Endothelial cell of umbilical vein (primary cell): ENCODE measurements at regions not wholly inside any gene's neighbourhood (a gene's known extent, or its start where the extent isn't known, plus 50 kb on each side); places are given as distances from the start of the nearest gene placed in this dataset.

Source experiments
- EZH2 ChIP-seq: IDR thresholded peaks from 2 replicates; pipeline ENCODE4 v1.6.1; 2012; ENCODE audit warnings: borderline replicate concordance, low read depth, mild to moderate bottlenecking, moderate library complexity, low read length, inconsistent platforms; ENCODE audit not compliant: severe bottlenecking
- FOS ChIP-seq: IDR thresholded peaks from 2 replicates; pipeline ENCODE4 v1.6.1; 2011; ENCODE audit warnings: mild to moderate bottlenecking, low read length, moderate library complexity, borderline replicate concordance; ENCODE audit not compliant: insufficient read depth
- GATA2 ChIP-seq: IDR thresholded peaks from 2 replicates; pipeline ENCODE4 v1.7.0; 2011; ENCODE audit warnings: low read depth, mild to moderate bottlenecking, moderate library complexity, mixed read lengths, low read length; ENCODE audit not compliant: insufficient read length, insufficient read depth
- JUN ChIP-seq: IDR thresholded peaks from 2 replicates; pipeline ENCODE4 v1.6.1; 2011; ENCODE audit warnings: borderline replicate concordance, low read depth; ENCODE audit not compliant: insufficient read length, insufficient read depth
- MYC ChIP-seq: IDR thresholded peaks from one replicate; pipeline ENCODE4 v1.6.1; 2011; ENCODE audit warnings: mild to moderate bottlenecking, low read depth, low read length
- POLR2A ChIP-seq: IDR thresholded peaks from 2 replicates; pipeline ENCODE4 v1.6.1; 2012; ENCODE audit warnings: low read depth, mild to moderate bottlenecking, control low read depth, low read length
- POLR2AphosphoS5 ChIP-seq: IDR thresholded peaks from 2 replicates; pipeline ENCODE4 v1.6.1; 2012; ENCODE audit warnings: low read depth, mild to moderate bottlenecking, control low read depth, low read length, moderate library complexity; ENCODE audit not compliant: insufficient read depth
- TF ChIP-seq, protein P1 (sequence below), 2 donors: IDR thresholded peaks; 1 replicate in 1 of 2; 2 replicates in 1 of 2; pipeline ENCODE4 v1.5.1; 2011; ENCODE audit warnings: low read length in 2 of 2, mild to moderate bottlenecking in 2 of 2, moderate library complexity in 2 of 2, control low read depth in 1 of 2, inconsistent platforms in 1 of 2, low read depth in 1 of 2; ENCODE audit not compliant: insufficient read depth in 1 of 2; ENCODE audit errors: extremely low read depth in 1 of 2
- TF ChIP-seq, protein P2 (sequence below): IDR thresholded peaks from 2 replicates; pipeline ENCODE4 v1.6.1; 2011; ENCODE audit not compliant: insufficient read depth, insufficient read length

DNA sequence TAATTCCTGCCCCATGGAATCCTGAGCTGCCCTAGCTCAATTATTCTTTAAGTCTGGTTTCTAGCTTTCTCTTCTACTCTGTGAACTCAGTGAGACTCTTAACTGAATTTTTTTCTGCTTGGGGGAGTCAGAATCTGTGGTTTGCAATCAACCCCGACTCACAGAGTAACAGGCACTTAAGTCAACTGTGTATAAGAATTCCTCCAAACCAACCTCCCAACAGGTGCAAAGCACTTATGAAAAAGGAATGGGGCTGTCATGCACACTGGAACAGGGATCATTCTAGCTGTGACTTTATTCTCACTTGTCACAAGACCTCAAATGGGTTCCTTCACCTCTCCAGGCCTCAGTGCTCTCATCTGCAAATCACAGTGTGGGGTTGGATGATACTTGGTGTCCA lies 60.3 kb upstream of the SYT6 start:
- TF ChIP-seq, protein P1, sequence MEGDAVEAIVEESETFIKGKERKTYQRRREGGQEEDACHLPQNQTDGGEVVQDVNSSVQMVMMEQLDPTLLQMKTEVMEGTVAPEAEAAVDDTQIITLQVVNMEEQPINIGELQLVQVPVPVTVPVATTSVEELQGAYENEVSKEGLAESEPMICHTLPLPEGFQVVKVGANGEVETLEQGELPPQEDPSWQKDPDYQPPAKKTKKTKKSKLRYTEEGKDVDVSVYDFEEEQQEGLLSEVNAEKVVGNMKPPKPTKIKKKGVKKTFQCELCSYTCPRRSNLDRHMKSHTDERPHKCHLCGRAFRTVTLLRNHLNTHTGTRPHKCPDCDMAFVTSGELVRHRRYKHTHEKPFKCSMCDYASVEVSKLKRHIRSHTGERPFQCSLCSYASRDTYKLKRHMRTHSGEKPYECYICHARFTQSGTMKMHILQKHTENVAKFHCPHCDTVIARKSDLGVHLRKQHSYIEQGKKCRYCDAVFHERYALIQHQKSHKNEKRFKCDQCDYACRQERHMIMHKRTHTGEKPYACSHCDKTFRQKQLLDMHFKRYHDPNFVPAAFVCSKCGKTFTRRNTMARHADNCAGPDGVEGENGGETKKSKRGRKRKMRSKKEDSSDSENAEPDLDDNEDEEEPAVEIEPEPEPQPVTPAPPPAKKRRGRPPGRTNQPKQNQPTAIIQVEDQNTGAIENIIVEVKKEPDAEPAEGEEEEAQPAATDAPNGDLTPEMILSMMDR (IDR thresholded peaks at IDR 0.05; ENCODE audit: extremely low read depth in 1 of 2, insufficient read depth in 1 of 2, low read depth in 1 of 2, low read length in 2 of 2): no peak
- TF ChIP-seq EZH2: no peak
- no peak for TF ChIP-seq POLR2A
- no peak for TF ChIP-seq JUN
- TF ChIP-seq POLR2AphosphoS5: no peak
- TF ChIP-seq FOS: no peak
- TF ChIP-seq, protein P2, sequence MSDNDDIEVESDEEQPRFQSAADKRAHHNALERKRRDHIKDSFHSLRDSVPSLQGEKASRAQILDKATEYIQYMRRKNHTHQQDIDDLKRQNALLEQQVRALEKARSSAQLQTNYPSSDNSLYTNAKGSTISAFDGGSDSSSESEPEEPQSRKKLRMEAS: no peak
- TF ChIP-seq GATA2: no peak
- TF ChIP-seq MYC: no peak
